Colonic mucosa (tissue), 4 donors: ENCODE measurements at regions not wholly inside any gene's neighbourhood (a gene's known extent, or its start where the extent isn't known, plus 50 kb on each side); places are given as distances from the start of the nearest gene placed in this dataset.
A peak's percentile ranks its signal among the peaks of the same experiment; 100 is the strongest.

Experiments used
- DNase-seq: peaks from one replicate; pipeline ENCODE4 v3.0.0-alpha.2; 2020
- H3K27ac ChIP-seq: fragments of 200-600 bp; one replicate; pipeline ENCODE4 v1.8.0; 2021
- H3K27me3 ChIP-seq: fragments of 200-600 bp; one replicate; pipeline ENCODE4 v1.8.0; 2021
- H3K36me3 ChIP-seq: fragments of 200-600 bp; one replicate; pipeline ENCODE4 v1.8.0; 2021
- H3K4me1 ChIP-seq: fragments of 200-600 bp; one replicate; pipeline ENCODE4 v1.8.0; 2021; ENCODE audit warnings: mild to moderate bottlenecking
- H3K4me3 ChIP-seq: fragments of 200-600 bp; one replicate; pipeline ENCODE4 v1.8.0; 2021
- H3K9ac ChIP-seq, 2 donors: one replicate each; pipeline ENCODE4 v1.7.0; 2013; ENCODE audit warnings: control low read depth in 2 of 2, low read depth in 2 of 2, low read length in 2 of 2
- H3K9me3 ChIP-seq: fragments of 200-600 bp; one replicate; pipeline ENCODE4 v1.8.0; 2021
- intact Hi-C: fragments of 100-400 bp; cut with DNase I; formaldehyde crosslinking; loops from one replicate; pipeline ENCODE4 v1.14.1; 2022
- TF ChIP-seq, protein P1 (sequence below): fragments of 200-600 bp; IDR thresholded peaks from one replicate; pipeline ENCODE4 v1.8.0; 2022; ENCODE audit warnings: antibody characterized with exemption, mild to moderate bottlenecking
- donor health status: healthy.
- donor health status: DM: no; HTN: no; CAD: no.
- donor health status: DM: no; HTN: no; CAD: no.

DNA sequence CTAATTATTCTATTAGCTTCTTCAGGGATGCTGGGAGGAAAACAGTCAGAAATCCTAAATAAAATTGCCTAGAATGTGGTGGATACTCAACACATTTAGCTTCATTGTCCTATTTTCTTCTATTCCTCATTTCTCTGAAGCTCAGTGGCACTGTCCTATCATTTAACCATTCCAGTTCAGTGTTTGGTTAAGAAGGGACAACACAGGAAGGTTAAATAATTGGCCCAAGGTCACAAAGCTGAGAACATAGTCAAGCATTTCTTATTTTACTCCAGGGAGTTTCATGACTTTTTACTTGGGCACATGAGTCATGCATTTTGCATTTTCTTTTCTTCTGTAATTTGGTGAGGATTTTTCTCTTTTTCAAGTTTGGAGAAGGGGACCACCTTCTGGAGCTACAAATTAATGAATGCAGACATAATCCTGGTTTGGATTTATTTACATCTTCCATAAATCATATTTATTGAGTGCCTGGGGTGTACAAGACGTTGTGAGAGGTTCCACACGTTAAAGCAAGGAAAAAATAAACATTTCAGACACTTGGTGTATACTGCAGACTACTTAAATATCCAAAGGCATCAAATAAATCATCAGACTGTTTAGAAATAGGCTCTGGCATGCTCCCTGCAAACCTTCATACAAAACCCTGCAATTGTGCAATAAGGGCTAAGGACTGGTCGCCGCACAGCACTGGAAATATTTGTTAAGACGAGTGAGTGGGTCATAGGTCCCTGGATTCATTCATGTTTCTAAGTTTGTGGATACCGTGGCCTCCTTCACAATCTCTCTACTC, 263.9 kb downstream of the MAF start:
- DNase-seq = no peak
- H3K4me1 ChIP-seq = no peaks in the 10 kb centered on the region
- TF ChIP-seq, protein P1, sequence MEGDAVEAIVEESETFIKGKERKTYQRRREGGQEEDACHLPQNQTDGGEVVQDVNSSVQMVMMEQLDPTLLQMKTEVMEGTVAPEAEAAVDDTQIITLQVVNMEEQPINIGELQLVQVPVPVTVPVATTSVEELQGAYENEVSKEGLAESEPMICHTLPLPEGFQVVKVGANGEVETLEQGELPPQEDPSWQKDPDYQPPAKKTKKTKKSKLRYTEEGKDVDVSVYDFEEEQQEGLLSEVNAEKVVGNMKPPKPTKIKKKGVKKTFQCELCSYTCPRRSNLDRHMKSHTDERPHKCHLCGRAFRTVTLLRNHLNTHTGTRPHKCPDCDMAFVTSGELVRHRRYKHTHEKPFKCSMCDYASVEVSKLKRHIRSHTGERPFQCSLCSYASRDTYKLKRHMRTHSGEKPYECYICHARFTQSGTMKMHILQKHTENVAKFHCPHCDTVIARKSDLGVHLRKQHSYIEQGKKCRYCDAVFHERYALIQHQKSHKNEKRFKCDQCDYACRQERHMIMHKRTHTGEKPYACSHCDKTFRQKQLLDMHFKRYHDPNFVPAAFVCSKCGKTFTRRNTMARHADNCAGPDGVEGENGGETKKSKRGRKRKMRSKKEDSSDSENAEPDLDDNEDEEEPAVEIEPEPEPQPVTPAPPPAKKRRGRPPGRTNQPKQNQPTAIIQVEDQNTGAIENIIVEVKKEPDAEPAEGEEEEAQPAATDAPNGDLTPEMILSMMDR = no peak
- H3K27me3 ChIP-seq = no peaks in the 10 kb centered on the region
- H3K9me3 ChIP-seq = no peaks in the 10 kb centered on the region
- H3K27ac ChIP-seq = no peak overlapping the region
- no peaks in the 10 kb centered on the region for H3K36me3 ChIP-seq
- intact Hi-C loops = no loop called here
- H3K4me3 ChIP-seq = no peak overlapping the region
- no peak overlapping the region for H3K9ac ChIP-seq

DNA sequence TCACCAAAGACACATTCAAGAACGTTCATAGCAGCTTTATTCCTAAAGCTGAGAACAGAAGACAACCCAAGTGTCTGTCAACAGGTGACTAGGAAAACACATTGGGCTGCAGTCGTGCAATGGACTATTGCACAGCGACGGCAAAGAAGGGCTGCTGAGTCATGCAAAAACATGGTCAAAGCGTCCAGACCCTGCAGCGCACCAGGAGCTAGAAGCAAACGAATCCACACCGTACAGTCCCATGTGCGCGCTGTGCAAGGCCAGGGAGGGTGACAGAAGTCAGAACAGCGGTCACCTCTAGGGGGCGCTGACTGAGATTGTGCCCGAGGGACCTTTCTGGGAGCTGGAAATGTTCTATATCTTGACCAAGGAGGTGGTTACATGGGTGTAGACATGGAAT, 266.4 kb downstream of the MAF start:
- Histone ChIP-seq H3K9ac (no peak overlapping the region), H3K4me3 (no peak overlapping the region), H3K36me3 (no peaks in the 10 kb centered on the region), H3K9me3 (no peaks in the 10 kb centered on the region), H3K27ac (no peak overlapping the region), H3K4me1 (no peaks in the 10 kb centered on the region), H3K27me3 (no peaks in the 10 kb centered on the region)
- TF ChIP-seq, protein P1 = no peak
- intact Hi-C loops = no loop called here
- DNase-seq = no peak

DNA sequence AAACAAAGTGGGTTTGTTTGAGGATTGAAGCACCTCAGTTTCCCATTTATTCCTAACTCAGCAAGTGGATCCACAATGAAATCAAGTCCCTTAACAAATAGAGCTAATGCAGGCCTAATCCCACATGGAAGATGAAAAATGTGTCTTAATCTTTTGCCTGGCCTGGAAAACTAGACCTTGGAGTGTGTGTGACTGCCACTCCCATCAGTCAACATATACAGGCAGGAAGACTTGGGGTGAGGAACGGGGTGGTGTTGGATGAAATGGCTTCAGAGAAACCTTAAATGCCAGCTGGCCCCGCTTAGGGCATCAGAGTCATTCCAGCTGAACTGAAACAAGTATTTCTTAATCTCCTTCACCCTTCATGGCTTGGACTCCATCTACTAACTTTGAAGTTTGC, 269.5 kb downstream of the MAF start:
- Histone ChIP-seq H3K27me3 (no peaks in the 10 kb centered on the region), H3K4me3 (no peak overlapping the region), H3K36me3 (no peaks in the 10 kb centered on the region), H3K4me1 (no peaks in the 10 kb centered on the region), H3K27ac (no peak overlapping the region), H3K9me3 (no peaks in the 10 kb centered on the region), H3K9ac (no peak overlapping the region)
- TF ChIP-seq, protein P1 = no peak
- intact Hi-C loops = no loop called here
- DNase-seq = no peak

DNA sequence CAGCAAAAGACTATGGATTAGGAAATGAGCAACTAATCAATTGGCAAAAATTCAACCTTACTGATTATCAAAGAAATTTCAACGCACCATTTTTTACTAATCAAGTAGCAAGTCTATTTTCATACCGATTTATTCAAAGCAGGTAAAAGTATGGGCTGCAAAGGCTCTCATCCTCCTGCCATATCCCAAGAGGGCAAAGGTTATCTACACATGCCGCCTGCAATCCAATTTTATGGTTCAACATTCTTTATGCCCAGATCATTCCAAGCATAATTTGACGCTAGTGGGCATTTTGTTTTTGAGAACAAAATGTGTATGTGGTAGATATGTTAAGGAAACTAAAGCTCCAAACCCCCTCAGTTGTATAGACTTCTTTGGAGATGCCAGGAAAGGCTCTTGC, 270.6 kb downstream of the MAF start:
- TF ChIP-seq, protein P1 = no peak

DNA sequence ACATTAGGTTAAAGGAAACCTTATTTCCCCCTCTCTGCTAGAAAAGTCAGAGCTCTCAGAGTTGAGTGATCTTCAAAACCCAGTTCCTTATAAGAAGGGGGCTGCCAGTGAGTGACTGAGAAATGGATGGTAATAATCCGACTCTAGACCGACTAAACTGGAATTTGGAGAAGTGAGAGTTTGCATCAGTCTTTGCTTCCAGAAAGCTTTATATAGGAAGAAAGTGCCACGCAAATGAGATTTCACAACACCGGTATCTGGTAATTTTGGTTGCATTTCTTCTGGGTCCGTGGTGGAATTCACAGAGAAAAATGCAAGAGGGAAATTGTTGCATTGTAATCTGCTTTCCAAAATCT, 271.4 kb downstream of the MAF start:
- Histone ChIP-seq H3K9me3 (no peaks in the 10 kb centered on the region), H3K9ac (no peak overlapping the region), H3K4me1 (no peaks in the 10 kb centered on the region), H3K27ac (no peak overlapping the region), H3K4me3 (no peak overlapping the region), H3K27me3 (no peaks in the 10 kb centered on the region), H3K36me3 (no peaks in the 10 kb centered on the region)
- intact Hi-C loops = no loop called here
- TF ChIP-seq, protein P1 = no peak
- no peak for DNase-seq

More for the DNA sequence above, 270.6 kb downstream of the MAF start:
- Histone ChIP-seq H3K9ac (no peak overlapping the region), H3K4me3 (no peak overlapping the region), H3K9me3 (no peaks in the 10 kb centered on the region), H3K27me3 (no peaks in the 10 kb centered on the region), H3K36me3 (no peaks in the 10 kb centered on the region), H3K4me1 (no peaks in the 10 kb centered on the region), H3K27ac (no peak overlapping the region)
- peak; percentile 27 for DNase-seq
- intact Hi-C loops = no loop called here
